ENCODE measurements at regions not wholly inside any gene's neighbourhood (a gene's known extent, or its start where the extent isn't known, plus 50 kb on each side); places are given as distances from the start of the nearest gene placed in this dataset.

GRCh38 chr3:189101594-189101993, 70.2 kb upstream of the TPRG1 start:
- TF ChIP-seq CTCF (IDR thresholded peaks at IDR 0.05; ENCODE audit: control extremely low read depth in 1 of 3, insufficient read depth in 1 of 3, low read depth in 1 of 3, low read length in 3 of 3) (no peak), POLR2A (IDR thresholded peaks at IDR 0.05; ENCODE audit: control extremely low read depth in 1 of 2, low read depth in 2 of 2, low read length in 2 of 2) (no peak), BRCA1 (IDR thresholded peaks at IDR 0.05; ENCODE audit: low read depth, low read length) (no peak), SAP30 (IDR thresholded peaks at IDR 0.05; ENCODE audit: insufficient read depth, insufficient replicate concordance, low read length) (no peak), CHD7 (IDR thresholded peaks at IDR 0.05; ENCODE audit: insufficient replicate concordance, low read length) (no peak), GTF2F1 (IDR thresholded peaks at IDR 0.05; ENCODE audit: borderline replicate concordance, low read depth, low read length) (no peak), MAFK (IDR thresholded peaks at IDR 0.05; ENCODE audit: low read depth, low read length) (no peak), SP2 (IDR thresholded peaks at IDR 0.05; ENCODE audit: low read length) (no peak), KDM1A (IDR thresholded peaks at IDR 0.05; ENCODE audit: borderline replicate concordance, low read length) (no peak), POLR2AphosphoS5 (IDR thresholded peaks at IDR 0.05; ENCODE audit: low read depth, low read length) (no peak), YY1 (IDR thresholded peaks at IDR 0.05; ENCODE audit: low read depth, low read length) (no peak), SIN3A (conservative IDR thresholded peaks at IDR 0.05 in 1 of 2, IDR thresholded peaks at IDR 0.05 in 1 of 2; ENCODE audit: low read depth in 1 of 2, low read length in 2 of 2) (no peak), ZNF274 (IDR thresholded peaks at IDR 0.05; ENCODE audit: borderline replicate concordance, extremely low read depth, low read length) (no peak)
- TF ChIP-seq, protein P1, sequence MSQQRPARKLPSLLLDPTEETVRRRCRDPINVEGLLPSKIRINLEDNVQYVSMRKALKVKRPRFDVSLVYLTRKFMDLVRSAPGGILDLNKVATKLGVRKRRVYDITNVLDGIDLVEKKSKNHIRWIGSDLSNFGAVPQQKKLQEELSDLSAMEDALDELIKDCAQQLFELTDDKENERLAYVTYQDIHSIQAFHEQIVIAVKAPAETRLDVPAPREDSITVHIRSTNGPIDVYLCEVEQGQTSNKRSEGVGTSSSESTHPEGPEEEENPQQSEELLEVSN (IDR thresholded peaks at IDR 0.05): no peak
